ENCODE measurements at regions not wholly inside any gene's neighbourhood (a gene's known extent, or its start where the extent isn't known, plus 50 kb on each side); places are given as distances from the start of the nearest gene placed in this dataset.

DNA sequence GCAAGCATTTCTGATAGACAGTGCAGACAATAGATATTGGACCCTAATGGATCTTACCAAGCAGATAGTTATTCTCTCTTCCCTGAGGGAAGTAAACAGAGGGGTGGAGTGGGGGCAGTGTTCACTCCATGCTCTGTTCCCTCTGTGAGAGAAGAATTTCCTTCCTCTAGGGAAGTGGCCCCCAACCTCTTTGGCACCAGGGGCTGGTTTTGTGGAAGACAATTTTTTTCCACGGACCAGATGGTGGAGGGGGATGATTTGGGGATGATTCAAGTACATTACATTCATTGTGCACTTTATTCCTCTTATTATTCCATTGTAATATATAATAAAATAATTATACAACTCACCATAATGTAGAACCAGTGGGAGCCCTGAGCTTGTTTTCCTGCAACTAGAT lies 459.9 kb downstream of the ADGRL2 start (continued):
- TF ChIP-seq, protein P1, sequence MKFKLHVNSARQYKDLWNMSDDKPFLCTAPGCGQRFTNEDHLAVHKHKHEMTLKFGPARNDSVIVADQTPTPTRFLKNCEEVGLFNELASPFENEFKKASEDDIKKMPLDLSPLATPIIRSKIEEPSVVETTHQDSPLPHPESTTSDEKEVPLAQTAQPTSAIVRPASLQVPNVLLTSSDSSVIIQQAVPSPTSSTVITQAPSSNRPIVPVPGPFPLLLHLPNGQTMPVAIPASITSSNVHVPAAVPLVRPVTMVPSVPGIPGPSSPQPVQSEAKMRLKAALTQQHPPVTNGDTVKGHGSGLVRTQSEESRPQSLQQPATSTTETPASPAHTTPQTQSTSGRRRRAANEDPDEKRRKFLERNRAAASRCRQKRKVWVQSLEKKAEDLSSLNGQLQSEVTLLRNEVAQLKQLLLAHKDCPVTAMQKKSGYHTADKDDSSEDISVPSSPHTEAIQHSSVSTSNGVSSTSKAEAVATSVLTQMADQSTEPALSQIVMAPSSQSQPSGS (CRISPR knock-in tag; IDR thresholded peaks at IDR 0.05; ENCODE audit: borderline replicate concordance, low read depth), result no peak
- TF ChIP-seq GTF2I (CRISPR knock-in tag; conservative IDR thresholded peaks at IDR 0.05), result no peak
- TF ChIP-seq, protein P2, sequence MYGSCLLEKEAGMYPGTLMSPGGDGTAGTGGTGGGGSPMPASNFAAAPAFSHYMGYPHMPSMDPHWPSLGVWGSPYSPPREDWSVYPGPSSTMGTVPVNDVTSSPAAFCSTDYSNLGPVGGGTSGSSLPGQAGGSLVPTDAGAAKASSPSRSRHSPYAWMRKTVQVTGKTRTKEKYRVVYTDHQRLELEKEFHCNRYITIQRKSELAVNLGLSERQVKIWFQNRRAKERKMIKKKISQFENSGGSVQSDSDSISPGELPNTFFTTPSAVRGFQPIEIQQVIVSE (CRISPR knock-in tag; IDR thresholded peaks at IDR 0.05; ENCODE audit: borderline replicate concordance), result no peak
- no peak for TF ChIP-seq NR2C2 (CRISPR knock-in tag; IDR thresholded peaks at IDR 0.05)
- no peak for TF ChIP-seq HMGA2 (CRISPR knock-in tag; IDR thresholded peaks at IDR 0.05)
- no peak for TF ChIP-seq ESRRA (CRISPR knock-in tag; IDR thresholded peaks at IDR 0.05; ENCODE audit: borderline replicate concordance)

DNA sequence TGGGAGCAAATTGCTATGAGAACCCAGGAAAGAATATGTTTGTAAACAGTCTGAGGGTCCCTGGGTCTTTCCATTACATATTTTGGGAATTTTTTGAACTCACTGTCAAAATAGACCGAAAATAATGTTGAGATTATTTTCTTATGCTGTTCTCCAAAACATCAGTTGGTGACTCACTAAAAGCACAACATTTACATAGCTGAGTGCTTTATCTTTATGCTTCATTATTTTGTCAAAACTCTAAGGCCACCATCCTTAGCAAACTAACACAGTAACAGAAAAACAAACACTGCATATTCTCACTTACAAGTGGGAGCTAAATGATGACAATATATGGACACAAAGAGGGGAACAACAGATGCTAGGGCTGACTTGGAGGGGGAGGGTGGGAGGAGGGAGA lies 459.3 kb downstream of the ADGRL2 start:
- ATAC-seq, result no peak
- ChIA-PET POLR2A (no interaction called here), CTCF (no interaction called here)
- H3K27ac Mint-ChIP-seq, result no peak overlapping the region
- H3K4me3 Mint-ChIP-seq, result no peak overlapping the region
- H3K36me3 Mint-ChIP-seq, result no peaks in the 10 kb centered on the region
- no peaks in the 10 kb centered on the region for H3K27me3 Mint-ChIP-seq (ENCODE audit: low read depth)
- 0 out of 2 replicates have a peak, but pooled peaks cover 3% of the 10 kb centered on the region for H3K9me3 Mint-ChIP-seq
- DNase-seq (ENCODE audit: low spot score), result no peak
- no peaks in the 10 kb centered on the region; the same call in 1 of the 2 replicates for H3K4me1 Mint-ChIP-seq
- TF ChIP-seq GRHL2 (CRISPR knock-in tag; IDR thresholded peaks at IDR 0.05; ENCODE audit: insufficient replicate concordance, severe bottlenecking) (no peak), JAZF1 (CRISPR knock-in tag; IDR thresholded peaks at IDR 0.05) (no peak), ZNF219 (CRISPR knock-in tag; IDR thresholded peaks at IDR 0.05; ENCODE audit: borderline replicate concordance) (no peak), ATF1 (CRISPR knock-in tag; IDR thresholded peaks at IDR 0.05) (no peak)
- TF ChIP-seq, protein P3, sequence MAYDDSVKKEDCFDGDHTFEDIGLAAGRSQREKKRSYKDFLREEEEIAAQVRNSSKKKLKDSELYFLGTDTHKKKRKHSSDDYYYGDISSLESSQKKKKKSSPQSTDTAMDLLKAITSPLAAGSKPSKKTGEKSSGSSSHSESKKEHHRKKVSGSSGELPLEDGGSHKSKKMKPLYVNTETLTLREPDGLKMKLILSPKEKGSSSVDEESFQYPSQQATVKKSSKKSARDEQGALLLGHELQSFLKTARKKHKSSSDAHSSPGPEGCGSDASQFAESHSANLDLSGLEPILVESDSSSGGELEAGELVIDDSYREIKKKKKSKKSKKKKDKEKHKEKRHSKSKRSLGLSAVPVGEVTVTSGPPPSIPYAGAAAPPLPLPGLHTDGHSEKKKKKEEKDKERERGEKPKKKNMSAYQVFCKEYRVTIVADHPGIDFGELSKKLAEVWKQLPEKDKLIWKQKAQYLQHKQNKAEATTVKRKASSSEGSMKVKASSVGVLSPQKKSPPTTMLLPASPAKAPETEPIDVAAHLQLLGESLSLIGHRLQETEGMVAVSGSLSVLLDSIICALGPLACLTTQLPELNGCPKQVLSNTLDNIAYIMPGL (CRISPR knock-in tag; IDR thresholded peaks at IDR 0.05), result no peak
- TF ChIP-seq, protein P4, sequence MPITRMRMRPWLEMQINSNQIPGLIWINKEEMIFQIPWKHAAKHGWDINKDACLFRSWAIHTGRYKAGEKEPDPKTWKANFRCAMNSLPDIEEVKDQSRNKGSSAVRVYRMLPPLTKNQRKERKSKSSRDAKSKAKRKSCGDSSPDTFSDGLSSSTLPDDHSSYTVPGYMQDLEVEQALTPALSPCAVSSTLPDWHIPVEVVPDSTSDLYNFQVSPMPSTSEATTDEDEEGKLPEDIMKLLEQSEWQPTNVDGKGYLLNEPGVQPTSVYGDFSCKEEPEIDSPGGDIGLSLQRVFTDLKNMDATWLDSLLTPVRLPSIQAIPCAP (CRISPR knock-in tag; IDR thresholded peaks at IDR 0.05), result no peak

DNA sequence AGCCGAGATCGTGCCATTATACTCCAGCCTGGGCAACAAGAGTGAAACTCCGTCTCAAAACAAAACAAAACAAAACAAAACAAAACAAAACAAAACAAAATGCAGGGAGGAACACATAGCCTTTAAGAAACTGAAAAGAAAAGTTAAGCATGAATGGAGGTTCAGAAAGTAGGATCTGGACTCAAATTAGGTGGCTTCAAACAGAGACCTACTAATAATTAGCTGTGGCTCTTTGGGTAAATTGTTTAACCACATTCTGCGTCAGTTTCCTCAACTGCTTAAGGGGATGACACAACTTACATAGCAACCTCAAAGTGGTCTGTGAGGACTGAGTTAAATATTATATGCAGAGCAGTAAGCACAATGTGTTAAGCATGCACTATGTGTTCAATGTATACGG lies 458.2 kb downstream of the ADGRL2 start:
- CTCF ChIA-PET, result no interaction called here
- Mint-ChIP-seq H3K4me3 (no peak overlapping the region), H3K4me1 (no peaks in the 10 kb centered on the region; the same call in 1 of the 2 replicates), H3K9me3 (0 out of 2 replicates have a peak, but pooled peaks cover 3% of the 10 kb centered on the region), H3K36me3 (no peaks in the 10 kb centered on the region), H3K27ac (no peak overlapping the region), H3K27me3 (ENCODE audit: low read depth) (no peaks in the 10 kb centered on the region)
- ATAC-seq (no peak), DNase-seq (ENCODE audit: low spot score) (no peak)
- POLR2A ChIA-PET, result no interaction called here
- TF ChIP-seq, protein P5, sequence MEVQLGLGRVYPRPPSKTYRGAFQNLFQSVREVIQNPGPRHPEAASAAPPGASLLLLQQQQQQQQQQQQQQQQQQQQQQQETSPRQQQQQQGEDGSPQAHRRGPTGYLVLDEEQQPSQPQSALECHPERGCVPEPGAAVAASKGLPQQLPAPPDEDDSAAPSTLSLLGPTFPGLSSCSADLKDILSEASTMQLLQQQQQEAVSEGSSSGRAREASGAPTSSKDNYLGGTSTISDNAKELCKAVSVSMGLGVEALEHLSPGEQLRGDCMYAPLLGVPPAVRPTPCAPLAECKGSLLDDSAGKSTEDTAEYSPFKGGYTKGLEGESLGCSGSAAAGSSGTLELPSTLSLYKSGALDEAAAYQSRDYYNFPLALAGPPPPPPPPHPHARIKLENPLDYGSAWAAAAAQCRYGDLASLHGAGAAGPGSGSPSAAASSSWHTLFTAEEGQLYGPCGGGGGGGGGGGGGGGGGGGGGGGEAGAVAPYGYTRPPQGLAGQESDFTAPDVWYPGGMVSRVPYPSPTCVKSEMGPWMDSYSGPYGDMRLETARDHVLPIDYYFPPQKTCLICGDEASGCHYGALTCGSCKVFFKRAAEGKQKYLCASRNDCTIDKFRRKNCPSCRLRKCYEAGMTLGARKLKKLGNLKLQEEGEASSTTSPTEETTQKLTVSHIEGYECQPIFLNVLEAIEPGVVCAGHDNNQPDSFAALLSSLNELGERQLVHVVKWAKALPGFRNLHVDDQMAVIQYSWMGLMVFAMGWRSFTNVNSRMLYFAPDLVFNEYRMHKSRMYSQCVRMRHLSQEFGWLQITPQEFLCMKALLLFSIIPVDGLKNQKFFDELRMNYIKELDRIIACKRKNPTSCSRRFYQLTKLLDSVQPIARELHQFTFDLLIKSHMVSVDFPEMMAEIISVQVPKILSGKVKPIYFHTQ (CRISPR knock-in tag; IDR thresholded peaks at IDR 0.05), result no peak
- TF ChIP-seq ZBTB21 (CRISPR knock-in tag; IDR thresholded peaks at IDR 0.05; ENCODE audit: borderline replicate concordance) (no peak), MXD4 (CRISPR knock-in tag; IDR thresholded peaks at IDR 0.05; ENCODE audit: borderline replicate concordance) (no peak), ZNF138 (CRISPR knock-in tag; conservative IDR thresholded peaks at IDR 0.05) (no peak), PRRX2 (CRISPR knock-in tag; IDR thresholded peaks at IDR 0.05) (no peak), SP1 (CRISPR knock-in tag; conservative IDR thresholded peaks at IDR 0.05) (no peak), NR2C2 (CRISPR knock-in tag; IDR thresholded peaks at IDR 0.05) (no peak), MYBL2 (CRISPR knock-in tag; IDR thresholded peaks at IDR 0.05) (no peak), IRF2 (CRISPR knock-in tag; IDR thresholded peaks at IDR 0.05; ENCODE audit: borderline replicate concordance, low read depth) (no peak), ETV6 (CRISPR knock-in tag; IDR thresholded peaks at IDR 0.05) (no peak)
- TF ChIP-seq, protein P2 (CRISPR knock-in tag; IDR thresholded peaks at IDR 0.05; ENCODE audit: borderline replicate concordance), result no peak
- TF ChIP-seq, protein P6, sequence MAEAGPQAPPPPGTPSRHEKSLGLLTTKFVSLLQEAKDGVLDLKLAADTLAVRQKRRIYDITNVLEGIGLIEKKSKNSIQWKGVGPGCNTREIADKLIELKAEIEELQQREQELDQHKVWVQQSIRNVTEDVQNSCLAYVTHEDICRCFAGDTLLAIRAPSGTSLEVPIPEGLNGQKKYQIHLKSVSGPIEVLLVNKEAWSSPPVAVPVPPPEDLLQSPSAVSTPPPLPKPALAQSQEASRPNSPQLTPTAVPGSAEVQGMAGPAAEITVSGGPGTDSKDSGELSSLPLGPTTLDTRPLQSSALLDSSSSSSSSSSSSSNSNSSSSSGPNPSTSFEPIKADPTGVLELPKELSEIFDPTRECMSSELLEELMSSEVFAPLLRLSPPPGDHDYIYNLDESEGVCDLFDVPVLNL (CRISPR knock-in tag; IDR thresholded peaks at IDR 0.05; ENCODE audit: borderline replicate concordance, low read depth), result no peak
- TF ChIP-seq, protein P7, sequence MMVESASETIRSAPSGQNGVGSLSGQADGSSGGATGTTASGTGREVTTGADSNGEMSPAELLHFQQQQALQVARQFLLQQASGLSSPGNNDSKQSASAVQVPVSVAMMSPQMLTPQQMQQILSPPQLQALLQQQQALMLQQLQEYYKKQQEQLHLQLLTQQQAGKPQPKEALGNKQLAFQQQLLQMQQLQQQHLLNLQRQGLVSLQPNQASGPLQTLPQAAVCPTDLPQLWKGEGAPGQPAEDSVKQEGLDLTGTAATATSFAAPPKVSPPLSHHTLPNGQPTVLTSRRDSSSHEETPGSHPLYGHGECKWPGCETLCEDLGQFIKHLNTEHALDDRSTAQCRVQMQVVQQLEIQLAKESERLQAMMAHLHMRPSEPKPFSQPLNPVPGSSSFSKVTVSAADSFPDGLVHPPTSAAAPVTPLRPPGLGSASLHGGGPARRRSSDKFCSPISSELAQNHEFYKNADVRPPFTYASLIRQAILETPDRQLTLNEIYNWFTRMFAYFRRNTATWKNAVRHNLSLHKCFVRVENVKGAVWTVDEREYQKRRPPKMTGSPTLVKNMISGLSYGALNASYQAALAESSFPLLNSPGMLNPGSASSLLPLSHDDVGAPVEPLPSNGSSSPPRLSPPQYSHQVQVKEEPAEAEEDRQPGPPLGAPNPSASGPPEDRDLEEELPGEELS (CRISPR knock-in tag; IDR thresholded peaks at IDR 0.05), result no peak
